GM21737 (cell line): ENCODE measurements at regions not wholly inside any gene's neighbourhood (a gene's known extent, or its start where the extent isn't known, plus 50 kb on each side); places are given as distances from the start of the nearest gene placed in this dataset.

Source experiments
- ATAC-seq: cut with Tn5 transposase; IDR thresholded peaks from one replicate; pipeline ENCODE4 v1.9.1; 2021; ENCODE audit warnings: mild to moderate bottlenecking, moderate library complexity; ENCODE audit not compliant: unreplicated experiment

DNA sequence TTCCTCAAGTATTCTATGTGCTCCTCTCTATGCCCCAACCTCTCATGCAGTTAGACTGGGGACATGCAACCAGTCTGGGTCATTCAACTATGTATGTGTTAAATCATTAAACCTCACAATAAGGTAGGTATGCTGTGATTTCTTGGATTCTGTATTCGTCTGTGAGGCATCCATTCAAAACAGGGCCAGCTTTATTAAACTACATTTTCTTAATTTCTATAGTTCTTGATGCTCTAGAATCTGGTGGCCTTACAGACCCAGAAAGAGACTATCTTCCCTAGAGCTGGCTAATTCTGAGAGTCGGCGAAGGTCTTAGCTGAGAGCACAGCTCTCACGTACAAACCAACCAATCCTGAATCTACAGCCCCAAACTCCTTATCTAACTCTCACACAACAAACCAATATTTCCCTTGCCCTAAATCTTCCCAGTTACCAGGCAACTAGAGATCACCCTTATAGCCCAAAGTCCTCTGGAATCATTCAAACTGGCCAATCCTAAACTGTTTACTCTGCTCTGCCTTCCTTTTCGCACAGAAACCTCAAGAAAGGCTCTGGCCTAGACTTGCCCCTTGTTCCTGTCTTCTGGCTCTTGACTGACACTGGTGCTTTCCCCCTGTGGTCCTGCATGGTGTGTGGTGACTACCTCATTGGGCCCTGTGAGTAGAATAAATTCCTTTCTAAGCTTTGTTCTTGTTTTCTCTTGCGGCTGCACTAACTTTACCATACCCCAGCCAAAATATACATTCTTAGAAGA, 203.5 kb upstream of the TET2 start:
- no peak for ATAC-seq

DNA sequence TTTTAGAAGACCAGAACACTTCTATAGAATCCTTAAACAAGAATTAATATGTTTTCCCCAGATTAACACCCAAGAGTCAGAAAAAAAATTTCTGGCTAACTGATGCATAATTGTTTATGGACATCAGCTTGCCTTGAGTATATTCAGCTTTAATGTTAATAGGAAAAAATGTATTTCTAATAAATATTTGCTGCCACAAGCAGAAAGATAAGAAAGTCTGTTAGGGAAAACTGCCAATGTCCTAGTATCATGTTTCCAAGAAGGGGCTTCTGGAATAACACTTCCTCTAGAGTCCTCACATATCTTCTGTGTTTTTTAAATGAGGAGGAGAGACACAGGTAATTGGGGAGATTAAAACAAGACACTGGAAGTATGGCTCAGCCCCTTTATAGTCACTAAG, 202.1 kb upstream of the TET2 start:
- ATAC-seq = no peak

DNA sequence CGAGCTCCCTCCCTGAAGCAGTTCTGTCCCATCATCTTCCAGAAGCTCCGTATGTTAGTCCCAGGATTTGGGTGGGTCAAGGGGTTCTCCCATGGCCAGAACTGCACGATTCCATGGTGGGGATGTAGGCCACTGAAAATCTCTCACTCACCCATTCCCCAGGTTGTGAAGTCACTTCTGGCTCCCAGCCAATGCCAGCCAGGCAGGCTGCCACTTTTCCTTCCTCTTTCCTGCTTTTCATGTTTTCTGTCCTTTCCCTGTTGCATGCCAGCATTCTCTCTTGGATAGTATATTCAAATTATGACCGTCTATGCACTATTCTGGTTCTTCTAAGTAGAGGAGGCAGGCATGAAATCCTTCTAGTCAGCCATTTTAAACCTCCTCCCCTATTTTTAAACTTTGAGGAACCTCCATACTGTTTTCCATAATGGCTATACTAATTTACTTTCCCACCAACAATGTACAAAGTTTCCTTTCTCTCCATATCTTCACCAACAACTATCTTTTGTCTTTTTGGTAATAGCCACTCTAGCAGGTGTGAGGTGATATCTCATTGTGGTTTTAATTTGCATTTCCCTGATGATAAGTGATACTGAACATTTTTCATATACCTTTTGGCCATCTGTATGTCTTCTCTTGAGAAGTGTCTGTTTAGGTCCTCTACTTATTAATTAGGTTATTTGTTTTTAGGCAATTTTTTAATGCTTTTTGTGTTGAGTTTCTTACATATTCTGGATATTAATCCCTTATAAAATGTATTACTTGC, 182.1 kb upstream of the TET2 start:
- ATAC-seq = no peak

DNA sequence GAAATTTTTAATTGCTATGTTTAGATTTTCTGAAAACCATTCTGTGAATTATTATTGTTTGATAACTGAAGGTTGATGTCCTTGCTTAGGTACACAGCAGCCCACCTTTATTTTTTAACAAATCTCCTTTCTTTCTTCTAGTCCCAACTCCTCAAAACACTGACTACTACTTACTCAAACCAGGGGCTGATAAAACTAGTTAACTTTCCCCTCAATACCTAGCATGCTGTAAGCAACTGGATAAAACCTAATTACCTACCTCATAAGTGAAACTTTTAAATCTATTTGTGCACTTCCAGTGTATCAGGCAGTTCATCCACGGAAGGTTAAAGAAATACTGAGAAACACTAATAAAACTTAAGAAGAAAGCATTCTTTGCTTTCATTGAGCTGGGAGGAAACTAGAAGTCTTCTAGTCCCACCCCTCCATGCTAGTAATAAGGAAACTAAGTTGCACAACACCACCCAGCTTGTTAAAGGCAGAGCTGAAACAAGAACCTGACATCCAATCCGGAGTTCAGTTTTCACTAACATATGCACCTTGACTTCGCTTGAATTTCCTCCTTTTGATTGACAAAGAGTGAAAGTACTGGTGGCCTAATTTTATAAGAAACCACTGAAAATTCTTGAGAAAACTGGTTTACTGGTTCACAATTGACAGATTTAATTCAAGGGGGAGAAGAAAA, 180.2 kb upstream of the TET2 start:
- ATAC-seq = peak; percentile 99

DNA sequence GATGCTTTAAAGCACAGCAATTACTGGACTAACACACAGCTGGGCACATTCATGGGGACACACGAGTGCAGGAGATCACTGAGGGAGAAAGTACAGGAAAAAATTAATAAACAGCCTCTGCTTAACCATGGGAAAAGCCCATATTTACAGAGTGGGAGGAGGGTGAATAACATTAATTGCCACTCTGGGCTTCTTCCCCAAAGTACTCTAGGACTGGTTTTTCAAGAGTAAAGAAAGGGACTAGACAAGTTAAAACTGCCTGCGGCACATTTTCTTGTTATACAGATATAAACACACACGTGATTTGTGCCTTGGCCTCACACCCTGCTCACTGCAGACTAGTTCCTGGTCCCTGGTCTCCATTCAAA, 179.7 kb upstream of the TET2 start:
- ATAC-seq = peak; percentile 12

DNA sequence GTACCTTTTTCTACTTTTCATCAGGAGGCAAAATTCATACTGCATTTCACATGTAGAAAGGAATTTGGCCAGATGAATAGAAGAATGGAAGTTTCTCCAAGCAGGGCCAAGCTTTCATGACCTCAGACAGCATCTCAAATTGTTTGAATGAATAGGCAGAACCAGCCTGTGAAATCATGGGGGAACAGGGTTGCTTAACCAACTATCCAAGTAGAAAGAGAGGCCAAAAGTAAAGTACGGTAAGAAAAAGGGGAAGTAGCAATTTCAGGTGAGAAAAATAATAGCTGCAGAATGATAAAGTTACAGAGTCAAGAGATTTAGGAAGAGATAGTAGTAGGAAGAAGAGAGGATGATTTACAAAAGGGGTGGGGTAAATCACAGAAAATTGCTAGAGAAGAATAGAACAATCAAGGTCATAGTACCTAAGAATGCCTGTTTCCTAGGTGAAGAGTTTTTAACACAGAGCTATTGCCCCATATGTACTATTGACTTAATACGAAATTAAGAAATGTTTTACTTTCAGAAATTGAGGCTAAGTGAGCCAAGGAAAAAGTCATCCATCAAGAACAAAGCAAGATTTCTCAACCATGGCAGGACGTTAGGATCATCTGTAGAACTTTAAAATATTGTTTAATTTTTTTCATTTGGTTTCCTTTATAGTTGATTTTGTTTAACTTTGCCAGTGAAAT, 177.1 kb upstream of the TET2 start:
- ATAC-seq = no peak

DNA sequence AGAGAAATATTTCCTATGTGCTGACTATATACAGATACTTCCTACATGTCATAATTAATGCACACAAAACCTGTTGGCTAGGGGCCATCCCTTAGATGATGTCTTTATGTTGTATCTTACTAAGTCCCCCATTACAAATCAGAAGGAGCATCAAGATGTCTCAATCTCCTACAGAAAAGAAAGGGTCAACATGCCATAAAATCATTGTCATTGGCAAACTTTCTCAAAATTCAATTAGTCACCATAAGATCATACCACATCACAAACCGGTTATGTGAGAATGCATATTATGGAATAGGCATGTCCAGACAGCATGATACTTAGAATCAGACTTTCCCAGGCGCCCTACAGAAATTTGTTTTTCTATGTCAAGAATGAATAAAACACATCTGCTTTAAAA, 175.2 kb upstream of the TET2 start:
- no peak for ATAC-seq

DNA sequence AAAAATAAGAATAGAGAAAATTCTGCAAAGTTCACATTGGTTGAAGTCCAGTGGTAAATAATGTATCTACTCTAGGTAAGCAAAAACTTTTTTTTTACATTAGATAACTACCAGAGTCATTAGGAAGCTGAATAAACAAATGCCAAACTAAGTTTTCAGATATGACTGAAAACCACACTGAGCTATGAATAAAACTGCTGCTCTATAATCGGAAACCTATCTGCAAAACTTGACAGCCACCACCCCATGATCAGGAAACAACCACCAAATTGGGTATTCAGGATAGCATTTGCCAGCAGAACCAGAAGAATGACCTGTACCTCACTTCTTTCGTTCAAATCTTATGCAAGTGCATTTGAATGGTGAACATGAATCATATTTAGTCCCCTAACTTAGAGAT, 173.0 kb upstream of the TET2 start:
- ATAC-seq = no peak

DNA sequence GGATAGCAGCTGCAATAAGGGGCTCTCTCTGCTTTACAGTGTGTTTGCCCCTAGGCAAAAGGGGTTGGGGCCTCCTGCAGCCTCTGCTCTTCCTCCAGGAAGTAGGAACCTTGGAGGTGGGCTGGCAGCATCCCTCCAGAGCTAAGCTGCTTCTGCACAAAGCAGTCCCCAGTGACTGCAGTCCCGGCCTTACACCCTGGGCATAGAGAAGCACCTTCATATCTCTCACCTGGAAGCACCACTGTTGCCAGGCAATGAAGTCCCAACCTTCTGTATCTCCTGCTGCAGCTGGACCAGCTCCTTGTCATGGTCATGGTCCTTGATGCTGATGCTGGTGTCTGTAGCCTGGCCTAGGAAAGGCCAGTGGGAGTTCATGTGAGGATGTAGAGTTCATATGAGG, 171.1 kb upstream of the TET2 start:
- no peak for ATAC-seq

DNA sequence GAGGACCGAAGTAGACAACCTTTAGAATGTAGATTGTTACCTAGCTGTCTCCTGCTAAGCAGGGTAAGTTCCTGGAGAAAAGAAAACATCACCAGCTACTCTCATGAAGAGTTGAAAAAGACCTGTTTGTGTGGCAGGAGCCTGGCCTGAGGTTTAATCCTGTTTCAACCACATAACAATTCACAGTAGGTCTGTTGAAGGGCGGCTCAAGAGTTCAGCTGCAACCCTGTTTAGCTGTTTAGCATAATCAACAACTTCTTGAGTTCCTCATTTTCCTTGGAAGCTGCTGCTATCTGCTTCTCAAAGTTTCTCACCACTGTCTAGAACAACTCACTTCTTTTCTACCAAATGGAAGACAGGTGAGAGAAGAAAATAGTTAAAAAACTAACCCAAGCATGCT, 170.4 kb upstream of the TET2 start:
- no peak for ATAC-seq

DNA sequence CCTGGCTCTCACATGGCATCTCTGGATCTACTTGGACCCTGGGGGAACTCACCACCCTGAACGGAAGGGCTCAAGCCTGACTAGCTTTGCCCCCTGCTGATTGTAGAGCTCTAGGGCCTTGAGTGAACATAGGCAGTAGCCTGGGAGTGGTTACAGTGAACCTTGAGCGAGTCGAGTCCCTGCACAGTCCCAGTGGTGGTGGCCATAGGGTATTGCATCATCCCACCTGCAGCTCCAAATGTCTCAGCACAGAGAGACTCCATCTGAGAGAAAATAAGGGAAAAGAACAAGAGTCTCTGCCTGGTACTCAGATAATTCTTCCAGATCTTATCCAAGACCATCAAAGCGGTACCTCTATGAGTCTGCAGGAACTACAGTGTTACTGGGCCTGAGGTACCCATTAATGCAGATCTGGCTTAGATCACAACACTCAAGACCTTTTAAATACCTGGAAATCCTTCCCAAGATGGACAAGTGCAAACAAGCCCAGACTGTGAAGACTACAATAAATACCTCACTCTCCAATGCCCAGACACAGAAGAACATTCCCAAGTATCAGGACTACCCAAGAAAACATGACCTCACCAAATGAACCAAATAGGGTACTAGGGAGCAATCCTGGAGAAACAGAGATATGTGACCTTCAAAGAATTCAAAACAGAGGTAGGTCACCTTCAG, 167.5 kb upstream of the TET2 start:
- ATAC-seq = no peak

DNA sequence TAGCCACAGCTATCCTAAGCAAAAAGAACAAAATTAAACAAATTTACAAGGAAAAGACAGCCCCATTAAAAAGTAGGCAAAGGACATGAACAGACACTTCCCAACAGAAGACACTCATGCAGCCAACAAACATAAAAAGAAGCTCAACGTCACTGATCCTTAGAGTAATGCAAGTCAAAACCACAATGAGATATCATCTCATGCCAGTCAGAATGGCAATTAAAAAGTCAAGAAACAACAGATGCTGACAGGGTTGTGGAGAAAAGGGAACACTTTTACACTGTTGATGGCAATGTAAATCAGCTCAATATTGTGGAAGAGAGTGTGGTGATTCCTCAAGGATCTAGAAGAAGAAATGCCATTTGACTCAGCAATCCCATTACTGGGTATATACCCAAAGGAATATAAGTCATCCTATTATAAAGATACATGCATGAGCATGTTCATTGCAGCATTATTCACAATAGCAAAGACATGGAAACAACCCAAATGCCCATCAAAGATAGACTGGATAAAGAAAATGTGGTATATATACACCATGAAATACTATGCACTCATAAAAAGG, 163.0 kb upstream of the TET2 start:
- ATAC-seq = no peak

DNA sequence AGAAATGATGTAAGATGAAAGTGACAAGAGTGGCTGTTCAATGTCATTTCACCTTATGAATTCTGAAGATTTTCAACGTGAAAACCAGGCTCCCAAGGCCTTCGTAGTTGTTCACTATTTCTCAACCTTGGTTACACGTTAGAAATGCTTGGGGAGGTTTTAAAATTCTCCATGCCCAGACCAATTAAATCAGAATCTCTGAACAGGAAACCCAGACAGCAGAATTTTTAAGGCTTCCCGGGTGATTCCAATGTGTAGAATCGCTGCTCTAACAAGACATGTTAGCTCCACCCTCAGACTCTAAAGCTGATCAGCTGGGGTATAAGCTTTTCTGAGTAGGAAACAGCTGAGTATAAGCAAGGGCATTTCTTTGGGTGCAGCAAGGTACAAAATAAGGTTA, 160.4 kb upstream of the TET2 start:
- no peak for ATAC-seq

DNA sequence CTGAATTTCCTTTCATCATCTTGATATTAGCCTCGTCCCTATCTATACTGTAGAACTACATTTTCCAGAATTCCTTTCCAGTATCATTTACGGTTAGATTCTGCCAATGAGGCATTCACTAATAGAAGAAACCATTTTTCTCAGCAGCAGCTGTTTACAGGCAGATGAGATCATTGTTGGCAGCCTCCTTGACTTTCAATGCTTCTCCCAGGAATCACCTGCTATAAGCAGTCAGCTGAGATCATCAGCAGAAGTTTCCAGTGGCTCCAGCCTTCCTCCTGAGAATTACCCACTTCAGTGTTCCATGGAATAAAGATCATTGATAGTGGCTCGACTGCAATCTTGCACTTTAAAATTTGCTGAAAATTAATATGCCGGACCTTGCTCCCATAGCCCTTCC, 157.3 kb upstream of the TET2 start:
- no peak for ATAC-seq

DNA sequence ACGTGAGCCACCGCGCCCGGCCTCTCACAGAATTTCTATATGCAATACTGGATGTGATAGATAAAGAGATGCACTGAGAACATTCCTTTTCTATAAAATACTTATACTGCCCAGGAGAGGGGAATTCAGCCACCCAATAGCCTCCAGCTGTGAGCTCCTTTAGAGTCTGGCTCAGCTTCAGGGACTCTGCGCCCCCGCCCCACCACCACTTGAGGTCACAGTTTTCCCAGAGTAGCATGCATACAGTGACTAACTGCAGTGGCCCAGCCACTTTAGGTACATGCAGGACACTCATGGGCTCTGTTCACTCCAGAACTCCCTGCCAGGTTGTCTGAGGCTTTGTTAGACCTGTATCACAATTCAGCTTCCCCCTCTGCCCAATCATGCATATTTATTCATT, 144.4 kb upstream of the TET2 start:
- ATAC-seq = no peak

DNA sequence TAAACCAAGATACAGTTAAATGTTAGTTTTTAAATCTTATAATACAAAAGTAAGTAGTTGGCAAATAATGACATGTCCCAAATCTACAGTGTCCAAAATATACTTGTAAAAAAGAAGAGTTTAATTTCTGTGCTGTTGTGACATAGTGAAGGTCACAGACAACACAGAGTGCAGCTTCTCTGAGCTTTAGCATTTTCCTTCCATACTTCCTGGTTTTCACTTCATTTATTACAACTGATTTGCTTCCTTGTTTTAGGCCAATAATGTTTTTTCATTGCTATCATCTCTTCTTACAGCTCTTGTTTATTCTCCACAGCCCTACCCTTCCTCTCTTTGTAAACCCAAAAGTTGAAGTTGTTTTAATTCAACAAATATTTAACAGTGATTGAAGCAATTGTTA, 132.4 kb upstream of the TET2 start:
- no peak for ATAC-seq

DNA sequence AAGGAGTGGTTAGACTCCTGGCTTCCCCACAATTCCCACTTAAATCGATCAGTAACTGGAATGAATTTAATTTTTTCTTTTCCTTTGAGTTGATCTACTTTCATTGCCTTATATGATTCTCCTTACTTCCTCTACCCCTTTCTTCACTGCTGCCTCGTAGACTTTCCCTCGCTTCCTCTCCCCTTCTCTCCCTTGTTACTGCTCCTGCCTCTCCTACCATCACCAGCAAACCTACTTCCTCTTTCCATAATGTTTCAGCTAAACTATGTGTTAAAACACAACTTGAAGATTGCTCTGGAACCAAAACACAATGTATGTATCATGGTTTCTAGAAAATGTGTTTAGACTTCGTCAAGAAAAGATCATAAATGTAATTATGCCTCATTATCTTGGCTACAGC, 132.0 kb upstream of the TET2 start:
- no peak for ATAC-seq

DNA sequence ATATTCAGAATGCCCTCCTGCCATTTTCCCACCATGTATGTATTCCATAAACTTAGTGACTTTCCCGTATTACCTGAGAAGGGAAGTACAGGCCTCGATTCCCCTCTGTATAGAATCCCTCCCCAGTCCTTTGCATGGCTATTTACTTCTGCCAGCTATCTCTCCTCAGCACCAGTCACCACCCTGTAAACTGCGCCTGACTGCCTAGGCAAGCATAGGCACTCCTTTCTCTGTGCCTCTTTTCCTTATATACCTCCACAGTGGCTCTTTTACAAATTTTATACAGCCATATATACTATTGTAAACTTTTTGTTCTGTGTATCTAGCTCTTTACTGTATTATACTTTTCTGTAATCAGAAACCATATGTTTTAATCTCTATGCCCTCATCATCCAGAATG, 130.9 kb upstream of the TET2 start:
- no peak for ATAC-seq

DNA sequence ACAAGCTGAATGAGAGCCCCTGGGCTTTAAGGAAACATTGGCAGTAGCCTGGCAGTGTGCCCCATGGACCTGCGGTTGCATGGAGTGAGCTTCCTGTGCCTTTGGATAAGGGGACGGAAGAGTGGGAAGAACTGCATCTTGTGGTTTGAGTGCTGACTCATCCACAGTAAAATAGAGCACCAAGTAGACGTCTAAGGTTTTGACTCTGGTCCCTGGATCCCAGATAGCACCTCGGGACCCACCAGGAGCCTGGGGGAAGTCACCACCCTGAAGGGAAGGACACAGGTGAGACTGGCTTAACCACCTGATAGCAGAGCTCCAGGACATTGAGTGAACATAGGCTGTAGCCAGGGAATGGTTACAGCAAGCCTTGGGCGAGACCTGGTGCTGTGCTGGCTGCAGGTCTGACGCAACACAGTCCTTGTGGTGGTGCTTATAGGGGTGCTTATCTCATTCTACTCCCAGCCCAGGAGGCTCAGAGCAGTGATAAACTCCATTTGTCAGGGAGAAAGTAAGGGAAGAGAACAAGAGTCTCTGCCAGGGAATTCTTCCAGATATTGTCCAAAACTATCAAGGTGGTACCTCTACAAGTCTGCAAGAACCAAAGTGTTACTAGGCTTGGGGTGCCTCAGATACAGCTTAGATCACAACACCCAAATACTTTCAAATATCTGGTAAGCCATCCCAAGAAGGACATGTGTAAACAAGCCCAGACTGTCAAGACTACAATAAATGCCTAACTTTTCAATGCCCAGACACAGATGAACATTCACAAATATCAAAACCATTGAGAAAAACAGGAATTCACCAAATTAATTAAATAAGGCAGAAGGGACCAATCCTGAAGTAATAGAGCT, 123.6 kb upstream of the TET2 start:
- no peak for ATAC-seq

DNA sequence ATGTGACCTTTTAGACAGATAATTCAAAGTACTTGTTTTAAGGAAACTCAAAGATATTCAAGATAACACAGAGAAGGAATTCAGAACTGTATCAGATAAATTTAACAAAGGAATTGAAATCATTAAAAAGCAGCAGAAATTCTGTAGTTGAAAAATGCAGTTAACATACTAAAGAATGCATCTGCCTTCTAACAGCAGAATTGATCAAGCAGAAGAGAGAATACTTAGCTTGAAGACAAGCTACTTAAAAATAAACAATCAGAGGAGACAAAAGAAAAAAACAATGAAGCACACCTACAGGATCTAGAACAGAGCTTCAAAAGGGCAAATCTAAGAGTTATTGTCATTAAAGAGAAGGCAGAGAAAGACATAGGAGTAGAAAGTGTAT, 123.0 kb upstream of the TET2 start:
- ATAC-seq = no peak
